HEK293 (cell line): ENCODE measurements at regions not wholly inside any gene's neighbourhood (a gene's known extent, or its start where the extent isn't known, plus 50 kb on each side); places are given as distances from the start of the nearest gene placed in this dataset.

ENCODE experiments used
- CTCF ChIA-PET: fragments of 350-600 bp; formaldehyde crosslinking; extraction: SDS; loops from one replicate; lab custom pipeline; 2021; ENCODE audit warnings: antibody characterized with exemption; lab: Yijun Ruan, JAX
- POLR2A ChIA-PET: fragments of 300-600 bp; formaldehyde crosslinking; extraction: SDS; loops from one replicate; lab custom pipeline; 2020; ENCODE audit warnings: antibody characterized with exemption, inconsistent platforms; lab: Yijun Ruan, JAX
- H3K27ac ChIP-seq: fragments of 200-500 bp; sonication (Bioruptor generic); 2 replicates; pipeline ENCODE4 v1.5.1; 2014; ENCODE audit warnings: low read depth, low read length, control low read depth, inconsistent platforms; ENCODE audit errors: extremely low read depth
- H3K36me3 ChIP-seq, 2 experiments: fragments of 200-500 bp in 1 of 2; sonication (Bioruptor generic) in 1 of 2; 1 replicate in 1 of 2; 2 replicates in 1 of 2; pipeline ENCODE4 v1.5.1; 2014 to 2017; ENCODE audit warnings: inconsistent platforms in 2 of 2, low read length in 2 of 2; ENCODE audit not compliant: control insufficient read depth in 2 of 2, insufficient read depth in 1 of 2
- H3K4me1 ChIP-seq: fragments of 200-500 bp; sonication (Bioruptor generic); 2 replicates; pipeline ENCODE4 v1.5.1; 2014; ENCODE audit warnings: mild to moderate bottlenecking, low read length, inconsistent platforms; ENCODE audit not compliant: control insufficient read depth, insufficient read depth
- H3K4me3 ChIP-seq: 2 replicates; pipeline ENCODE4 v1.5.1; 2011; ENCODE audit warnings: low read depth, mild to moderate bottlenecking, control low read depth, low read length, moderate library complexity
- H3K9me3 ChIP-seq: fragments of 200-500 bp; sonication (Bioruptor generic); 2 replicates; pipeline ENCODE4 v1.5.1; 2014; ENCODE audit warnings: low read depth, low read length, inconsistent platforms; ENCODE audit not compliant: control insufficient read depth, insufficient read depth
- CTCF ChIP-seq: fragments of 450-650 bp; formaldehyde crosslinking; IDR thresholded peaks from 2 replicates; pipeline ENCODE4 v1.5.1; 2016; ENCODE audit warnings: missing biosample characterization, missing genetic modification characterization
- OVOL3 ChIP-seq: fragments of 450-650 bp; formaldehyde crosslinking; IDR thresholded peaks from 2 replicates; pipeline ENCODE4 v1.5.1; 2016; ENCODE audit warnings: missing biosample characterization, missing genetic modification characterization
- PATZ1 ChIP-seq: fragments of 450-650 bp; formaldehyde crosslinking; IDR thresholded peaks from 2 replicates; pipeline ENCODE4 v1.5.1; 2016; ENCODE audit warnings: missing biosample characterization, missing genetic modification characterization
- SETDB1 ChIP-seq: IDR thresholded peaks from one replicate; pipeline ENCODE4 v1.6.1; 2017; ENCODE audit warnings: mild to moderate bottlenecking, low read length, moderate library complexity, mixed read lengths; ENCODE audit not compliant: insufficient read length
- SP3 ChIP-seq: fragments of 450-650 bp; formaldehyde crosslinking; IDR thresholded peaks from 2 replicates; pipeline ENCODE4 v1.5.1; 2016; ENCODE audit warnings: missing biosample characterization, missing genetic modification characterization
- ZFHX2 ChIP-seq: fragments of 450-650 bp; formaldehyde crosslinking; conservative IDR thresholded peaks from 2 replicates; pipeline ENCODE4 v1.5.1; 2016; ENCODE audit warnings: missing biosample characterization, missing genetic modification characterization
- ZNF157 ChIP-seq: fragments of 450-650 bp; formaldehyde crosslinking; IDR thresholded peaks from 2 replicates; pipeline ENCODE4 v1.5.1; 2016; ENCODE audit warnings: missing biosample characterization, missing genetic modification characterization
- ZNF239 ChIP-seq: fragments of 450-650 bp; formaldehyde crosslinking; IDR thresholded peaks from 2 replicates; pipeline ENCODE4 v1.5.1; 2016; ENCODE audit warnings: missing biosample characterization, missing genetic modification characterization
- ZNF26 ChIP-seq: fragments of 450-650 bp; formaldehyde crosslinking; IDR thresholded peaks from 2 replicates; pipeline ENCODE4 v1.5.1; 2016; ENCODE audit warnings: missing biosample characterization, missing genetic modification characterization
- ZNF280D ChIP-seq: fragments of 450-650 bp; formaldehyde crosslinking; IDR thresholded peaks from 2 replicates; pipeline ENCODE4 v1.5.1; 2016; ENCODE audit warnings: missing biosample characterization, missing genetic modification characterization
- ZNF449 ChIP-seq: fragments of 450-650 bp; formaldehyde crosslinking; IDR thresholded peaks from 2 replicates; pipeline ENCODE4 v1.5.1; 2017; ENCODE audit warnings: missing biosample characterization, mild to moderate bottlenecking, missing genetic modification characterization, moderate library complexity
- ZNF473 ChIP-seq: fragments of 450-650 bp; formaldehyde crosslinking; IDR thresholded peaks from 2 replicates; pipeline ENCODE4 v1.5.1; 2017; ENCODE audit warnings: missing biosample characterization, missing genetic modification characterization
- ZNF555 ChIP-seq: fragments of 450-650 bp; formaldehyde crosslinking; conservative IDR thresholded peaks from 2 replicates; pipeline ENCODE4 v1.5.1; 2017; ENCODE audit warnings: missing biosample characterization, mild to moderate bottlenecking, missing genetic modification characterization, inconsistent platforms
- ZNF558 ChIP-seq: fragments of 450-650 bp; formaldehyde crosslinking; IDR thresholded peaks from 2 replicates; pipeline ENCODE4 v1.5.1; 2016; ENCODE audit warnings: missing biosample characterization, missing genetic modification characterization
- ZNF629 ChIP-seq: fragments of 450-650 bp; formaldehyde crosslinking; IDR thresholded peaks from 2 replicates; pipeline ENCODE4 v1.5.1; 2017; ENCODE audit warnings: missing biosample characterization, missing genetic modification characterization
- ZNF654 ChIP-seq: fragments of 450-650 bp; formaldehyde crosslinking; IDR thresholded peaks from 2 replicates; pipeline ENCODE4 v1.5.1; 2016; ENCODE audit warnings: low read depth, missing biosample characterization, missing genetic modification characterization
- ZNF692 ChIP-seq: fragments of 450-650 bp; formaldehyde crosslinking; IDR thresholded peaks from 2 replicates; pipeline ENCODE4 v1.5.1; 2016; ENCODE audit warnings: missing biosample characterization, missing genetic modification characterization
- ZNF701 ChIP-seq: fragments of 450-650 bp; formaldehyde crosslinking; IDR thresholded peaks from 2 replicates; pipeline ENCODE4 v1.5.1; 2016; ENCODE audit warnings: missing biosample characterization, missing genetic modification characterization
- ZNF768 ChIP-seq: fragments of 450-650 bp; formaldehyde crosslinking; IDR thresholded peaks from 2 replicates; pipeline ENCODE4 v1.5.1; 2018; ENCODE audit warnings: missing biosample characterization, mild to moderate bottlenecking, missing genetic modification characterization
- TF ChIP-seq, protein P1 (sequence below): fragments of 450-650 bp; formaldehyde crosslinking; IDR thresholded peaks from 2 replicates; pipeline ENCODE4 v1.5.1; 2016; ENCODE audit warnings: missing biosample characterization, missing genetic modification characterization

GRCh38 chr18:38576916-38577315, 1011.3 kb upstream of the CELF4 start:
- Histone ChIP-seq H3K4me1 (no peaks in the 10 kb centered on the region), H3K4me3 (no peak overlapping the region), H3K9me3 (no peaks in the 10 kb centered on the region), H3K27ac (no peak overlapping the region), H3K36me3 (no peaks in the 10 kb centered on the region)
- TF ChIP-seq ZNF768 (tag by site-specific recombination) (no peak), CTCF (no peak), SETDB1 (no peak), ZNF449 (tag by site-specific recombination) (no peak), ZNF473 (tag by site-specific recombination) (no peak), PATZ1 (no peak), ZNF692 (tag by site-specific recombination) (no peak), SP3 (no peak), ZNF555 (no peak), ZNF280D (tag by site-specific recombination) (no peak), ZNF26 (no peak), ZNF629 (no peak), ZNF558 (no peak), OVOL3 (tag by site-specific recombination) (no peak), ZNF701 (tag by site-specific recombination) (no peak), ZFHX2 (tag by site-specific recombination) (no peak), ZNF157 (tag by site-specific recombination) (no peak), ZNF654 (tag by site-specific recombination) (no peak), ZNF239 (tag by site-specific recombination) (no peak)
- TF ChIP-seq, protein P1, sequence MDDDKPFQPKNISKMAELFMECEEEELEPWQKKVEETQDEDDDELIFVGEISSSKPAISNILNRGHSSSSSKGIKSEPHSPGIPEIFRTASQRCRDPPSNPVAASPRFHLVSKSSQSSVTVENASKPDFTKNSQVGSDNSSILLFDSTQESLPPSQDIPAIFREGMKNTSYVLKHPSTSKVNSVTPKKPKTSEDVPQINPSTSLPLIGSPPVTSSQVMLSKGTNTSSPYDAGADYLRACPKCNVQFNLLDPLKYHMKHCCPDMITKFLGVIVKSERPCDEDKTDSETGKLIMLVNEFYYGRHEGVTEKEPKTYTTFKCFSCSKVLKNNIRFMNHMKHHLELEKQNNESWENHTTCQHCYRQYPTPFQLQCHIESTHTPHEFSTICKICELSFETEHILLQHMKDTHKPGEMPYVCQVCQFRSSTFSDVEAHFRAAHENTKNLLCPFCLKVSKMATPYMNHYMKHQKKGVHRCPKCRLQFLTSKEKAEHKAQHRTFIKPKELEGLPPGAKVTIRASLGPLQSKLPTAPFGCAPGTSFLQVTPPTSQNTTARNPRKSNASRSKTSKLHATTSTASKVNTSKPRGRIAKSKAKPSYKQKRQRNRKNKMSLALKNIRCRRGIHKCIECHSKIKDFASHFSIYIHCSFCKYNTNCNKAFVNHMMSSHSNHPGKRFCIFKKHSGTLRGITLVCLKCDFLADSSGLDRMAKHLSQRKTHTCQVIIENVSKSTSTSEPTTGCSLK (tag by site-specific recombination) = no peak
- ChIA-PET CTCF (no interaction called here), POLR2A (no interaction called here)
